ENCODE measurements at regions not wholly inside any gene's neighbourhood (a gene's known extent, or its start where the extent isn't known, plus 50 kb on each side); places are given as distances from the start of the nearest gene placed in this dataset.

DNA sequence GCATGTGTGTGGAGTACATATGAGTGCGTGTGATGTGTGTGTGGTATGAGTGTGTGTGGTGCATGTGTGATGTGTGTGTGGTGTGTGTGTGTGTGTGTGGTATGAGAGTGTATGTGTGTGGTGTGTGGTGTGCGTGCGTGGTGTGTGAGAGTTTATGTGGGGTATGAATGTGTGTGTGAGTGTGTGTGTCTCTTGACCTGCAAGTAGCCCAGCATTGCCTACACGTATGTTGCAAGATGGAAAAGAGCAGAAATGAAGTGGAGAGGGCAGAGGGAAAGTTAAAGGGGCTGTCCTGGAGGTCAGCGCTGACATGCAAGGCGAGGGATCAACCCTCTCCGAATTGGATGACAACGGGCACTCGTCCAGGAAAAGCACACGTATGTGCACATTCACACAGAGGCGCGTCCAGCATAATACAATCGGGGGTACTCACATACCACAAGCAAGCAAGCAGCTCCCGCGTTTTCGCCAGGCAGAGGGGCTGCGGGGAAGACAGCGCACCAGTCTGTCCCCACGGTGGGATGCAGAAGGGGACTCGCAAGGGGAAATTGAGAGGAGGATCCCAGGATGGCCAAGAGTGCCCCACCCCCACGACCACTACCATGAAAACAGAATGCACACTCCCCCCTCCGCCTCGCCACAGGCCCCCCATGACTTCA is 174.5 kb upstream of the AFDN start:
- ChIA-PET CTCF (no interaction called here), POLR2A (interaction anchor here (1.1 kb wide), 1 partner anchor 24 kb away, joined by 3 read pairs; no protein-coding TSS in a partner anchor)
- Histone ChIP-seq H3K9me1 (replicated peaks; ENCODE audit: control insufficient read depth, extremely low read depth, insufficient read depth, low read length) (no peaks in the 10 kb centered on the region), H4K20me1 (replicated peaks; ENCODE audit: control insufficient read depth, extremely low read depth, insufficient read depth, low read length) (no peaks in the 10 kb centered on the region), H3K4me1 (ENCODE audit: control insufficient read depth, extremely low read depth, insufficient read depth, low read length) (peaks cover 14% of the 10 kb centered on the region), H3K79me2 (ENCODE audit: control insufficient read depth, insufficient read depth, low read length) (no peaks in the 10 kb centered on the region), H3K27ac (ENCODE audit: insufficient read depth, low read depth, low read length) (no peak overlapping the region), H3K36me3 (ENCODE audit: control insufficient read depth in 2 of 2, extremely low read depth in 1 of 2, insufficient read depth in 2 of 2, low read length in 2 of 2) (no peaks in the 10 kb centered on the region), H3K9ac (replicated peaks; ENCODE audit: extremely low read depth, insufficient read depth, low read length) (no peak overlapping the region), H3K4me3 (replicated peaks in 1 of 3; ENCODE audit: insufficient read depth in 1 of 3, low read depth in 1 of 3, low read length in 3 of 3) (no peak overlapping the region), H3K27me3 (ENCODE audit: control insufficient read depth in 2 of 2, insufficient read depth in 2 of 2, low read length in 2 of 2) (no peaks in the 10 kb centered on the region), H3K4me2 (ENCODE audit: insufficient read depth, low read length) (no peak overlapping the region), H2AFZ (ENCODE audit: low read depth, low read length) (no peak overlapping the region), H3K9me3 (replicated peaks; ENCODE audit: control insufficient read depth, insufficient read depth, low read length) (no peaks in the 10 kb centered on the region)
- DNase-seq (ENCODE audit: low read depth, low spot score) (no peak), FAIRE-seq (no peak)
- TF ChIP-seq, protein P1, sequence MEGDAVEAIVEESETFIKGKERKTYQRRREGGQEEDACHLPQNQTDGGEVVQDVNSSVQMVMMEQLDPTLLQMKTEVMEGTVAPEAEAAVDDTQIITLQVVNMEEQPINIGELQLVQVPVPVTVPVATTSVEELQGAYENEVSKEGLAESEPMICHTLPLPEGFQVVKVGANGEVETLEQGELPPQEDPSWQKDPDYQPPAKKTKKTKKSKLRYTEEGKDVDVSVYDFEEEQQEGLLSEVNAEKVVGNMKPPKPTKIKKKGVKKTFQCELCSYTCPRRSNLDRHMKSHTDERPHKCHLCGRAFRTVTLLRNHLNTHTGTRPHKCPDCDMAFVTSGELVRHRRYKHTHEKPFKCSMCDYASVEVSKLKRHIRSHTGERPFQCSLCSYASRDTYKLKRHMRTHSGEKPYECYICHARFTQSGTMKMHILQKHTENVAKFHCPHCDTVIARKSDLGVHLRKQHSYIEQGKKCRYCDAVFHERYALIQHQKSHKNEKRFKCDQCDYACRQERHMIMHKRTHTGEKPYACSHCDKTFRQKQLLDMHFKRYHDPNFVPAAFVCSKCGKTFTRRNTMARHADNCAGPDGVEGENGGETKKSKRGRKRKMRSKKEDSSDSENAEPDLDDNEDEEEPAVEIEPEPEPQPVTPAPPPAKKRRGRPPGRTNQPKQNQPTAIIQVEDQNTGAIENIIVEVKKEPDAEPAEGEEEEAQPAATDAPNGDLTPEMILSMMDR (IDR thresholded peaks at IDR 0.05; ENCODE audit: extremely low read depth in 1 of 2, insufficient read depth in 1 of 2, low read depth in 1 of 2, low read length in 2 of 2), result no peak
- TF ChIP-seq, protein P2, sequence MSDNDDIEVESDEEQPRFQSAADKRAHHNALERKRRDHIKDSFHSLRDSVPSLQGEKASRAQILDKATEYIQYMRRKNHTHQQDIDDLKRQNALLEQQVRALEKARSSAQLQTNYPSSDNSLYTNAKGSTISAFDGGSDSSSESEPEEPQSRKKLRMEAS (IDR thresholded peaks at IDR 0.05; ENCODE audit: insufficient read depth, insufficient read length), result no peak
- TF ChIP-seq GATA2 (IDR thresholded peaks at IDR 0.05; ENCODE audit: insufficient read depth, insufficient read length, low read depth, low read length) (no peak), MYC (IDR thresholded peaks at IDR 0.05; ENCODE audit: low read depth, low read length) (no peak), EZH2 (IDR thresholded peaks at IDR 0.05; ENCODE audit: borderline replicate concordance, low read depth, low read length, severe bottlenecking) (no peak), POLR2AphosphoS5 (IDR thresholded peaks at IDR 0.05; ENCODE audit: insufficient read depth, low read depth, low read length) (no peak), POLR2A (IDR thresholded peaks at IDR 0.05; ENCODE audit: low read depth, low read length) (no peak), FOS (IDR thresholded peaks at IDR 0.05; ENCODE audit: borderline replicate concordance, insufficient read depth, low read length) (no peak), JUN (IDR thresholded peaks at IDR 0.05; ENCODE audit: borderline replicate concordance, insufficient read depth, insufficient read length, low read depth) (no peak)
- no TSS peak for BruUV-seq (replicated peaks)
- intact Hi-C loops (cut with micrococcal nuclease), result loop anchor here (2.0 kb wide), 1 partner anchor 25 kb away; no protein-coding TSS in a partner anchor
- dilution Hi-C loops (cut with MboI; ENCODE audit: extremely low pct_ligation_motif_present, low sequenced_read_pairs), result no loop called here

Data from endothelial cell of umbilical vein (primary cell).